Ecto neural progenitor cell (in vitro differentiated cells): ENCODE measurements at regions not wholly inside any gene's neighbourhood (a gene's known extent, or its start where the extent isn't known, plus 50 kb on each side); places are given as distances from the start of the nearest gene placed in this dataset.

Source experiments
- DNase-seq: peaks from one replicate; pipeline ENCODE4 v3.0.0-alpha.2; 2018; ENCODE audit warnings: low spot score

GRCh38 chr15:62913246-62913645, 129.3 kb upstream of the TPM1 start:
- DNase-seq = no peak

GRCh38 chr15:62914461-62915079, 128.0 kb upstream of the TPM1 start:
- no peak for DNase-seq

GRCh38 chr15:62920682-62921502, 121.7 kb upstream of the TPM1 start:
- DNase-seq = no peak

- DNase-seq = no peak
Observed at GRCh38 chr15:62922514-62922913, 120.0 kb upstream of the TPM1 start.

GRCh38 chr15:62925875-62926274, 116.7 kb upstream of the TPM1 start:
- DNase-seq = no peak

- no peak for DNase-seq
Observed at GRCh38 chr15:62927196-62927595, 115.4 kb upstream of the TPM1 start.

- DNase-seq = no peak
Observed at GRCh38 chr15:62927836-62928235, 114.7 kb upstream of the TPM1 start.

GRCh38 chr15:62928242-62928999, 114.1 kb upstream of the TPM1 start:
- DNase-seq = no peak

- no peak for DNase-seq
Observed at GRCh38 chr15:62929000-62929357, 113.6 kb upstream of the TPM1 start.

- no peak for DNase-seq
Observed at GRCh38 chr15:62931650-62932049, 110.9 kb upstream of the TPM1 start.

GRCh38 chr15:62932436-62932835, 110.1 kb upstream of the TPM1 start:
- no peak for DNase-seq

GRCh38 chr15:62933386-62933785, 109.2 kb upstream of the TPM1 start:
- DNase-seq = no peak

GRCh38 chr15:62934236-62934971, 108.1 kb upstream of the TPM1 start:
- DNase-seq = no peak

- no peak for DNase-seq
Observed at GRCh38 chr15:62935300-62936081, 107.1 kb upstream of the TPM1 start.

- DNase-seq = no peak
Observed at GRCh38 chr15:62938825-62939224, 103.7 kb upstream of the TPM1 start.

GRCh38 chr15:62940093-62940754, 102.3 kb upstream of the TPM1 start:
- no peak for DNase-seq

GRCh38 chr15:62940755-62941361, 101.7 kb upstream of the TPM1 start:
- DNase-seq = no peak

- DNase-seq = no peak
Observed at GRCh38 chr15:62941699-62942098, 100.8 kb upstream of the TPM1 start.

- DNase-seq = no peak
Observed at GRCh38 chr15:62942428-62942827, 100.1 kb upstream of the TPM1 start.

- peak; percentile 18 for DNase-seq
Observed at GRCh38 chr15:62945063-62945462, 97.5 kb upstream of the TPM1 start.

- DNase-seq = no peak
Observed at GRCh38 chr15:62945760-62946159, 96.8 kb upstream of the TPM1 start.
